H1 (cell line): ENCODE measurements at regions not wholly inside any gene's neighbourhood (a gene's known extent, or its start where the extent isn't known, plus 50 kb on each side); places are given as distances from the start of the nearest gene placed in this dataset.

Experiments
- CTCF ChIA-PET: fragments of 300-600 bp; sonication (Branson Sonifier 250); formaldehyde crosslinking; loops from one replicate; lab custom pipeline; 2021; ENCODE audit not compliant: partially characterized antibody; lab: Charles Lee
- POLR2A ChIA-PET: fragments of 300-600 bp; sonication (Branson Sonifier 250); formaldehyde crosslinking; loops from one replicate; lab custom pipeline; 2021; ENCODE audit warnings: inconsistent platforms; ENCODE audit not compliant: partially characterized antibody; lab: Charles Lee
- DNase-seq, 2 experiments: peaks; one replicate each; pipeline versions ENCODE4 v3.0.0 to v3.0.0-alpha.2; 2010 to 2022; ENCODE audit warnings: low spot score in 2 of 2, low read depth in 1 of 2, mixed read lengths in 1 of 2
- FAIRE-seq: peaks from 2 replicates; lab custom pipeline; 2011; peaks lifted over from hg19 to GRCh38; lab: Jason Lieb, UNC
- H2AFZ ChIP-seq: 2 replicates; pipeline ENCODE4 v1.8.1; 2012; ENCODE audit warnings: low read length, inconsistent platforms
- H2AK5ac ChIP-seq: 2 replicates; pipeline ENCODE4 v1.6.1; 2013; ENCODE audit warnings: low read depth, low read length
- H2BK120ac ChIP-seq: replicated peaks from 2 replicates; pipeline ENCODE3; 2013; ENCODE audit warnings: low read depth, low read length, inconsistent platforms
- H2BK12ac ChIP-seq: 2 replicates; pipeline ENCODE4 v1.6.1; 2013; ENCODE audit warnings: low read depth, low read length
- H2BK15ac ChIP-seq: 2 replicates; pipeline ENCODE4 v1.6.1; 2013; ENCODE audit warnings: low read length
- H2BK20ac ChIP-seq: 2 replicates; pipeline ENCODE4 v1.6.1; 2013; ENCODE audit warnings: low read length
- H2BK5ac ChIP-seq: 2 replicates; pipeline ENCODE4 v1.6.1; 2013; ENCODE audit warnings: low read depth, low read length
- H3K14ac ChIP-seq: 2 replicates; pipeline ENCODE4 v1.6.1; 2013; ENCODE audit warnings: inconsistent platforms; ENCODE audit not compliant: insufficient read length
- H3K18ac ChIP-seq: 2 replicates; pipeline ENCODE4 v1.6.1; 2013; ENCODE audit warnings: low read length; ENCODE audit errors: extremely low read depth
- H3K23ac ChIP-seq: 2 replicates; pipeline ENCODE4 v1.6.1; 2013; ENCODE audit warnings: inconsistent platforms; ENCODE audit not compliant: insufficient read length
- H3K23me2 ChIP-seq: 2 replicates; pipeline ENCODE4 v1.6.1; 2013; ENCODE audit warnings: low read depth, low read length
- H3K27ac ChIP-seq: 2 replicates; pipeline ENCODE4 v1.6.1; 2011; ENCODE audit warnings: low read depth, low read length, inconsistent platforms
- H3K27me3 ChIP-seq, 4 experiments: replicated peaks in 1 of 4; 1 replicate in 1 of 4; 2 replicates in 3 of 4; pipeline versions ENCODE4 v1.6.1 to v1.8.1; 2011 to 2013; ENCODE audit warnings: low read length in 3 of 4, mild to moderate bottlenecking in 3 of 4, inconsistent platforms in 2 of 4, mixed read lengths in 2 of 4, moderate library complexity in 1 of 4; ENCODE audit not compliant: control insufficient read depth in 3 of 4, insufficient read depth in 3 of 4; ENCODE audit errors: extremely low read depth in 1 of 4
- H3K36me3 ChIP-seq, 4 experiments: 2 replicates each; pipeline versions ENCODE4 v1.6.1 to v1.8.1; 2011 to 2013; ENCODE audit warnings: mild to moderate bottlenecking in 4 of 4, low read length in 3 of 4, moderate library complexity in 2 of 4, control low read depth in 1 of 4, inconsistent platforms in 1 of 4; ENCODE audit not compliant: insufficient read depth in 4 of 4, control insufficient read depth in 2 of 4
- H3K4ac ChIP-seq: replicated peaks from 2 replicates; pipeline ENCODE3; 2013; ENCODE audit warnings: low read length, low read depth, mixed read lengths, inconsistent platforms; ENCODE audit not compliant: insufficient read length
- H3K4me1 ChIP-seq, 4 experiments: replicated peaks in 1 of 4; 1 replicate in 1 of 4; 2 replicates in 3 of 4; pipeline versions ENCODE4 v1.6.1 to v1.8.1; 2011 to 2013; ENCODE audit warnings: low read length in 3 of 4, inconsistent platforms in 2 of 4, mixed read lengths in 1 of 4; ENCODE audit not compliant: insufficient read depth in 4 of 4, control insufficient read depth in 3 of 4
- H3K4me2 ChIP-seq, 2 experiments: 2 replicates each; pipeline versions ENCODE4 v1.6.1 to v1.8.1; 2011 to 2013; ENCODE audit warnings: low read depth in 2 of 2, low read length in 2 of 2, control low read depth in 1 of 2, inconsistent platforms in 1 of 2, mild to moderate bottlenecking in 1 of 2; ENCODE audit not compliant: insufficient read depth in 1 of 2
- H3K4me3 ChIP-seq, 4 experiments: fragments of 200-600, 300-600 bp in 1 of 4; sonication (generic), shearing (Covaris generic), sonication (Bioruptor Twin) in 1 of 4; 2 replicates each; pipeline versions ENCODE4 v1.5.1 to v1.8.1; 2011 to 2016; ENCODE audit warnings: low read length in 4 of 4, low read depth in 3 of 4, control low read depth in 2 of 4, inconsistent platforms in 2 of 4, mild to moderate bottlenecking in 2 of 4, mixed read lengths in 1 of 4, moderate library complexity in 1 of 4; ENCODE audit not compliant: insufficient read depth in 2 of 4; ENCODE audit errors: extremely low read depth in 1 of 4
- H3K56ac ChIP-seq: replicated peaks from 2 replicates; pipeline ENCODE3; 2013; ENCODE audit warnings: low read depth, mild to moderate bottlenecking, mixed read lengths, low read length, inconsistent platforms; ENCODE audit not compliant: insufficient read length
- H3K79me1 ChIP-seq: 2 replicates; pipeline ENCODE4 v1.6.1; 2013; ENCODE audit warnings: low read depth, low read length, control low read depth
- H3K79me2 ChIP-seq, 2 experiments: 2 replicates each; pipeline versions ENCODE4 v1.6.1 to v1.8.1; 2012 to 2013; ENCODE audit warnings: low read length in 2 of 2, mild to moderate bottlenecking in 2 of 2, inconsistent platforms in 1 of 2; ENCODE audit not compliant: insufficient read depth in 2 of 2, control insufficient read depth in 1 of 2
- H3K9ac ChIP-seq, 4 experiments: replicated peaks in 1 of 4; 1 replicate in 1 of 4; 2 replicates in 3 of 4; pipeline versions ENCODE4 v1.6.1 to v1.8.1; 2011 to 2013; ENCODE audit warnings: low read depth in 3 of 4, low read length in 3 of 4, control low read depth in 2 of 4, mild to moderate bottlenecking in 2 of 4, moderate library complexity in 2 of 4, inconsistent platforms in 1 of 4; ENCODE audit errors: extremely low read depth in 1 of 4
- H3K9me3 ChIP-seq, 2 experiments: 2 replicates each; pipeline versions ENCODE4 v1.6.1 to v1.8.1; 2012 to 2013; ENCODE audit warnings: mild to moderate bottlenecking in 2 of 2, moderate library complexity in 2 of 2, control low read depth in 1 of 2, inconsistent platforms in 1 of 2, low read depth in 1 of 2, low read length in 1 of 2, mixed read lengths in 1 of 2; ENCODE audit not compliant: insufficient read depth in 2 of 2
- H4K20me1 ChIP-seq, 2 experiments: replicated peaks in 1 of 2; 2 replicates each; pipeline versions ENCODE3 to v1.8.1; 2011 to 2013; ENCODE audit warnings: inconsistent platforms in 2 of 2, low read length in 2 of 2, mild to moderate bottlenecking in 1 of 2; ENCODE audit not compliant: insufficient read depth in 2 of 2, control insufficient read depth in 1 of 2
- H4K5ac ChIP-seq: 2 replicates; pipeline ENCODE4 v1.6.1; 2013; ENCODE audit warnings: low read length, low read depth, mixed read lengths, inconsistent platforms; ENCODE audit not compliant: insufficient read length
- H4K8ac ChIP-seq: 2 replicates; pipeline ENCODE4 v1.8.0; 2013; ENCODE audit warnings: mild to moderate bottlenecking, moderate library complexity, low read length, inconsistent platforms; ENCODE audit not compliant: insufficient read depth; ENCODE audit errors: extremely low read depth
- H4K91ac ChIP-seq: replicated peaks from 2 replicates; pipeline ENCODE3; 2013; ENCODE audit warnings: low read length, mixed read lengths, inconsistent platforms; ENCODE audit not compliant: insufficient read length
- BACH1 ChIP-seq: IDR thresholded peaks from 2 replicates; pipeline ENCODE4 v1.6.1; 2012; ENCODE audit warnings: low read length, improper control_type of control experiment
- E2F6 ChIP-seq: IDR thresholded peaks from 2 replicates; pipeline ENCODE4 v1.6.1; 2012; ENCODE audit warnings: inconsistent platforms
- EP300 ChIP-seq, 2 experiments: IDR thresholded peaks; 1 replicate in 1 of 2; 2 replicates in 1 of 2; pipeline ENCODE4 v1.6.1; 2011 to 2012; ENCODE audit warnings: low read depth in 2 of 2, low read length in 2 of 2, mild to moderate bottlenecking in 2 of 2, borderline replicate concordance in 1 of 2, inconsistent platforms in 1 of 2, moderate library complexity in 1 of 2
- GABPA ChIP-seq: IDR thresholded peaks from 2 replicates; pipeline ENCODE4 v1.6.1; 2011; ENCODE audit warnings: mild to moderate bottlenecking, low read length, moderate library complexity, borderline replicate concordance; ENCODE audit not compliant: insufficient read depth
- JUND ChIP-seq: IDR thresholded peaks from 2 replicates; pipeline ENCODE4 v1.6.1; 2011; ENCODE audit warnings: mild to moderate bottlenecking, improper control_type of control experiment, low read length
- KDM4A ChIP-seq: IDR thresholded peaks from one replicate; pipeline ENCODE4 v1.7.1; 2012; ENCODE audit warnings: low read depth, mild to moderate bottlenecking, moderate library complexity, low read length, inconsistent platforms; ENCODE audit not compliant: severe bottlenecking
- MAFK ChIP-seq: IDR thresholded peaks from 2 replicates; pipeline ENCODE4 v1.6.1; 2012; ENCODE audit warnings: low read depth, mild to moderate bottlenecking, improper control_type of control experiment, low read length
- MAX ChIP-seq: IDR thresholded peaks from 2 replicates; pipeline ENCODE4 v1.6.1; 2012; ENCODE audit warnings: inconsistent platforms
- RXRA ChIP-seq: IDR thresholded peaks from 2 replicates; pipeline ENCODE4 v1.6.1; 2011; ENCODE audit warnings: low read depth, mild to moderate bottlenecking, low read length, moderate library complexity; ENCODE audit not compliant: insufficient read depth
- SIRT6 ChIP-seq: IDR thresholded peaks from one replicate; pipeline ENCODE4 v1.7.1; 2012; ENCODE audit warnings: low read length, inconsistent platforms
- SP2 ChIP-seq: IDR thresholded peaks from 2 replicates; pipeline ENCODE4 v1.6.1; 2012; ENCODE audit warnings: mild to moderate bottlenecking, low read length, inconsistent platforms
- TCF12 ChIP-seq: IDR thresholded peaks from 2 replicates; pipeline ENCODE4 v1.6.1; 2011; ENCODE audit warnings: low read depth, mild to moderate bottlenecking, low read length
- YY1 ChIP-seq: IDR thresholded peaks from 2 replicates; pipeline ENCODE4 v1.6.1; 2011; ENCODE audit warnings: low read depth, mild to moderate bottlenecking, low read length
- WGBS, 2 experiments: shearing (Covaris generic) in 1 of 2; methylation state at CpG; one replicate each; pipeline versions ENCODE4 v1.1.6 to v1.1.7; 2013 to 2015; ENCODE audit warnings: low lambda C conversion rate in 2 of 2, mixed read lengths in 2 of 2, inconsistent platforms in 1 of 2, low coverage in 1 of 2, missing lambda C conversion rate in 1 of 2; ENCODE audit not compliant: insufficient replicate concordance in 2 of 2, insufficient coverage in 1 of 2, insufficient read length in 1 of 2; ENCODE audit errors: extremely low coverage in 1 of 2, missing lambda C conversion rate in 1 of 2; 5-methylcytosine and 5-hydroxymethylcytosine counted together

DNA sequence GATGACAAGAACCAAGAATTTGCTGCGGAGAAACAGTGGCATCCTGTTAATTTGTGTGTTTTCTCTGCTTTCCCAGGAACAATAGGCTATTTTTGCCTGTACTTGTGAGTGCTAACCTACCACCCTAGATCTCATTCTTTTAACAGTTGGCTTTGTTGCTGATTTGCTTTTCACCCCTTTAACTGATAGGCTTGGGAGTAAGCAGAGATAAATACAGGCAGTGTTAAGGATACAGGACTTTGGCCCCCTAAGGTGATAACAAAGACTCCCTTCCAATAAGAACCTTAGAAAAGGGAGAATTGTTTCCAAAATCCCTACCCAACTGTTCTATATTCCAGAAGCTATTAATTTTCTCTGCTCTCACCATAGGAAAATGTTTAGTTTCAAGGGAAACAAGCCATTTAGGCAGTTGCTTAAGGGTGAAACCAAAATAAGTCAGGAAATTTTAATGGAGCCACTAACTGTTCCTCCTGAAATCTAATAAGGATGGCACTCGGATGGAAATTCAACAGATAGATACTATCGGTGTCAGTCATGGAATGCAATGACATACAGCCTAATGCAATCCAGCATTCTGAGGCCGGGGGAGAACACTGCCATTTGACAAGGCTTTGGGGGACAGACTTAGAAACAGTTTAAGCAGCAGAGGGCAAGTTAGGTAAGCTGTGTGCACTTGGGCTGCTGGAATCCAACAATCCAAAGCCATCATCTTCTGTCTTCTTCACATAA is 238.8 kb downstream of the RNF152 start:
- Histone ChIP-seq H3K18ac (peak overlapping the region; percentile 5; the same call in 1 of the 2 replicates), H2BK15ac (no peak overlapping the region), H2AK5ac (no peak overlapping the region), H3K79me1 (no peaks in the 10 kb centered on the region), H3K9ac (no peak overlapping the region), H3K4ac (no peak overlapping the region), H3K23me2 (no peaks in the 10 kb centered on the region; the same call in 1 of the 2 replicates), H3K27me3 (no peaks in the 10 kb centered on the region), H3K36me3 (no peaks in the 10 kb centered on the region), H3K4me3 (no peak overlapping the region), H4K20me1 (no peaks in the 10 kb centered on the region), H2BK12ac (no peak overlapping the region), H3K9me3 (no peaks in the 10 kb centered on the region), H4K8ac (no peak overlapping the region), H2BK5ac (no peak overlapping the region), H3K4me2 (no peak overlapping the region), H2AFZ (no peak overlapping the region), H2BK20ac (peak overlapping the region; percentile 63; the same call in 1 of the 2 replicates), H3K56ac (no peak overlapping the region), H2BK120ac (no peak overlapping the region), H3K4me1 (peaks cover 0 to 5% (median under 1%) of the 10 kb centered on the region in 4 experiments; a peak in 2 of 7 replicates), H4K5ac (no peak overlapping the region), H4K91ac (no peak overlapping the region), H3K23ac (no peak overlapping the region), H3K27ac (no peak overlapping the region), H3K79me2 (no peaks in the 10 kb centered on the region), H3K14ac (no peak overlapping the region)
- FAIRE-seq, result no peak
- WGBS, 2 experiments, result 83% methylated on average over 4 of the region's 4 CpGs; no CpG with 5 or more reads in 1 of the 2 experiments
- ChIA-PET CTCF (interaction anchor here (1.2 to 1.5 kb wide), 2 partner anchors 11 to 16 kb away, joined by 3 to 4 read pairs; no protein-coding TSS in a partner anchor), POLR2A (no interaction called here)
- no peak for DNase-seq
- no peak for TF ChIP-seq JUND
- TF ChIP-seq E2F6, result no peak
- no peak for TF ChIP-seq SIRT6
- no peak for TF ChIP-seq YY1
- no peak for TF ChIP-seq SP2
- no peak for TF ChIP-seq GABPA
- no peak for TF ChIP-seq MAFK
- no peak for TF ChIP-seq RXRA
- TF ChIP-seq TCF12, result no peak
- no peak for TF ChIP-seq MAX
- TF ChIP-seq EP300 (IDR thresholded peaks at IDR 0.05; ENCODE audit: borderline replicate concordance in 1 of 2, low read depth in 2 of 2, low read length in 2 of 2), result no peak
- TF ChIP-seq KDM4A, result no peak
- TF ChIP-seq BACH1, result no peak
